Smooth muscle cell (in vitro differentiated cells): ENCODE measurements at regions not wholly inside any gene's neighbourhood (a gene's known extent, or its start where the extent isn't known, plus 50 kb on each side); places are given as distances from the start of the nearest gene placed in this dataset.

Experiments used
- DNase-seq: peaks from one replicate; lab custom pipeline; 2025; ENCODE audit not compliant: unreplicated experiment; lab: John Stamatoyannopoulos, UW
- H2AFZ ChIP-seq: fragments of 200-600 bp; sonication (generic); 2 replicates; pipeline ENCODE4 v1.6.0; 2016; ENCODE audit warnings: antibody characterized with exemption, low read depth, mild to moderate bottlenecking
- H3F3A ChIP-seq: fragments of 200-600 bp; sonication (generic); 2 replicates; pipeline ENCODE4 v1.6.0; 2017; ENCODE audit warnings: antibody characterized with exemption, low read depth
- H3K27ac ChIP-seq: fragments of 200-600 bp; sonication (generic); 2 replicates; pipeline ENCODE4 v1.5.1; 2016; ENCODE audit warnings: low read depth, mild to moderate bottlenecking
- H3K27me3 ChIP-seq: fragments of 200-600 bp; sonication (generic); 2 replicates; pipeline ENCODE4 v1.6.1; 2016; ENCODE audit warnings: low read depth, mild to moderate bottlenecking
- H3K36me3 ChIP-seq: fragments of 200-600 bp; sonication (generic); 2 replicates; pipeline ENCODE4 v1.5.1; 2016; ENCODE audit warnings: low read depth
- H3K4me1 ChIP-seq: fragments of 200-600 bp; sonication (generic); 2 replicates; pipeline ENCODE4 v1.5.1; 2016; ENCODE audit warnings: low read depth
- H3K4me2 ChIP-seq: fragments of 200-600 bp; sonication (generic); 2 replicates; pipeline ENCODE4 v1.6.0; 2016; ENCODE audit warnings: mild to moderate bottlenecking
- H3K4me3 ChIP-seq: fragments of 200-600 bp; sonication (generic); 2 replicates; pipeline ENCODE4 v1.5.1; 2016; ENCODE audit warnings: mild to moderate bottlenecking
- H3K79me2 ChIP-seq: fragments of 200-600 bp; sonication (generic); 2 replicates; pipeline ENCODE4 v1.6.0; 2016; ENCODE audit warnings: low read depth, mild to moderate bottlenecking
- H3K9ac ChIP-seq: fragments of 200-600 bp; sonication (generic); 2 replicates; pipeline ENCODE4 v1.6.0; 2016; ENCODE audit warnings: low read depth
- H3K9me3 ChIP-seq: fragments of 200-600 bp; sonication (generic); replicated peaks from 2 replicates; pipeline ENCODE4 v1.5.1; 2016; ENCODE audit warnings: low read depth
- H4K20me1 ChIP-seq: fragments of 200-600 bp; sonication (generic); 2 replicates; pipeline ENCODE4 v1.6.0; 2016; ENCODE audit warnings: low read depth
- CTCF ChIP-seq: fragments of 200-600 bp; sonication (generic); IDR thresholded peaks from 2 replicates; pipeline ENCODE4 v1.5.1; 2017; ENCODE audit warnings: borderline replicate concordance, mild to moderate bottlenecking, antibody characterized with exemption; ENCODE audit not compliant: insufficient read depth, poor library complexity, severe bottlenecking
- WGBS: methylation state at CpG from one replicate; pipeline ENCODE4 v1.1.7; 2016; ENCODE audit warnings: low lambda C conversion rate; 5-methylcytosine and 5-hydroxymethylcytosine counted together

GRCh38 chr7:136138991-136139390, 161.8 kb upstream of the MTPN start:
- Histone ChIP-seq H3K36me3 (no peaks in the 10 kb centered on the region), H3K4me1 (peaks cover 5% of the 10 kb centered on the region), H4K20me1 (no peaks in the 10 kb centered on the region), H3K27me3 (no peaks in the 10 kb centered on the region), H2AFZ (peak overlapping the region; percentile 38), H3K9ac (no peak overlapping the region), H3K9me3 (no peaks in the 10 kb centered on the region), H3K79me2 (no peaks in the 10 kb centered on the region), H3F3A (no peaks in the 10 kb centered on the region), H3K4me2 (peak overlapping the region; percentile 8), H3K27ac (no peak overlapping the region), H3K4me3 (no peak overlapping the region)
- 66% methylated on average over 3 of the region's 3 CpGs for WGBS
- TF ChIP-seq CTCF, result no peak
- no peak for DNase-seq

- no peak overlapping the region for H3K9ac ChIP-seq
- no peaks in the 10 kb centered on the region for H3K79me2 ChIP-seq
Observed at GRCh38 chr7:136136906-136137454, 159.8 kb upstream of the MTPN start.

DNA sequence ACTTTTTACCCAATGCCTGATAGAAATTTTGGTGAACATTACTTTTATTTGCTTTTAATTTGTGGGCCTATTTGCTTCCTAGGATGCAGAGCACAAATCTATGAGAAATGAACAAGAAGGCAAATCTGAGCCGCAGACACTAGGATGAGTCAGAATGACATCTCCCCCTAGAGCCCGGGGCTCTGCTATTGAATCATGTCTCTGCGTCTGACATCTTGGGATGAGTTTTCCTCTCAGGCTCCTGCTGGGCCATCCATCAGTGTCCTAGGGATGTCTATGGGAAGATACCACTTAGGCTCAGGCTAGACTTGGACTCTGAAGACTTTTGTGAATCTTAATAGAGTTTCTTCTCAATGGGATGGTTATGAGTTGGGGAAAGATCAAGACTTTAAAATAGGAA, 157.3 kb upstream of the MTPN start:
- H3K4me1 ChIP-seq, result peaks cover 2% of the 10 kb centered on the region
- peak overlapping the region; percentile 60 for H3K27ac ChIP-seq
- no peak overlapping the region for H3K4me3 ChIP-seq
- H3K4me2 ChIP-seq, result no peak overlapping the region
- H3K9me3 ChIP-seq, result no peaks in the 10 kb centered on the region
- no peaks in the 10 kb centered on the region for H3K36me3 ChIP-seq
- H2AFZ ChIP-seq, result no peak overlapping the region
- no peak overlapping the region for H3K9ac ChIP-seq
- TF ChIP-seq CTCF, result no peak
- DNase-seq, result no peak
- no peaks in the 10 kb centered on the region for H4K20me1 ChIP-seq
- no peaks in the 10 kb centered on the region for H3K79me2 ChIP-seq
- no peaks in the 10 kb centered on the region for H3F3A ChIP-seq
- no peaks in the 10 kb centered on the region for H3K27me3 ChIP-seq
- 2% methylated on average over 3 of the region's 3 CpGs for WGBS

More at GRCh38 chr7:136136906-136137454, 159.8 kb upstream of the MTPN start:
- no peak for TF ChIP-seq CTCF
- H3K4me2 ChIP-seq, result no peak overlapping the region
- no peaks in the 10 kb centered on the region for H3K27me3 ChIP-seq
- H3K9me3 ChIP-seq, result no peaks in the 10 kb centered on the region
- no peak overlapping the region for H2AFZ ChIP-seq
- no peak overlapping the region for H3K27ac ChIP-seq
- DNase-seq, result no peak
- H3K36me3 ChIP-seq, result no peaks in the 10 kb centered on the region
- peaks cover 5% of the 10 kb centered on the region for H3K4me1 ChIP-seq
- WGBS, result 80% methylated on average over 6 of the region's 6 CpGs
- no peaks in the 10 kb centered on the region for H4K20me1 ChIP-seq
- no peak overlapping the region for H3K4me3 ChIP-seq
- no peaks in the 10 kb centered on the region for H3F3A ChIP-seq

GRCh38 chr7:136133551-136133950, 156.4 kb upstream of the MTPN start:
- Histone ChIP-seq H3K4me3 (no peak overlapping the region), H3K79me2 (no peaks in the 10 kb centered on the region), H4K20me1 (no peaks in the 10 kb centered on the region), H3K4me2 (peak overlapping the region; percentile 49), H2AFZ (no peak overlapping the region), H3K9ac (no peak overlapping the region), H3F3A (no peaks in the 10 kb centered on the region), H3K27me3 (no peaks in the 10 kb centered on the region), H3K36me3 (no peaks in the 10 kb centered on the region), H3K4me1 (no peaks in the 10 kb centered on the region), H3K9me3 (no peaks in the 10 kb centered on the region), H3K27ac (peak overlapping the region; percentile 60)
- 85% methylated on average over 3 of the region's 3 CpGs for WGBS
- DNase-seq, result no peak
- TF ChIP-seq CTCF, result no peak
